Upper lobe of left lung (tissue), 4 donors: ENCODE measurements at regions not wholly inside any gene's neighbourhood (a gene's known extent, or its start where the extent isn't known, plus 50 kb on each side); places are given as distances from the start of the nearest gene placed in this dataset.

Source experiments
- POLR2AphosphoS5 ChIP-seq, 2 donors: sonication (generic); formaldehyde crosslinking; IDR thresholded peaks; one replicate each; pipeline ENCODE4 v1.5.1; 2017; ENCODE audit warnings: antibody characterized with exemption in 2 of 2
- TF ChIP-seq, protein P1 (sequence below), 6 experiments: fragments of 450-650 bp in 4 of 6; fragments of 200-600 bp in 2 of 6; sonication (generic) in 2 of 6; IDR thresholded peaks; one replicate each; pipeline ENCODE4 v1.5.1; 2016 to 2019; ENCODE audit warnings: antibody characterized with exemption in 6 of 6

GRCh38 chr12:107440606-107441005, 245.0 kb upstream of the PWP1 start:
- TF ChIP-seq, protein P1, sequence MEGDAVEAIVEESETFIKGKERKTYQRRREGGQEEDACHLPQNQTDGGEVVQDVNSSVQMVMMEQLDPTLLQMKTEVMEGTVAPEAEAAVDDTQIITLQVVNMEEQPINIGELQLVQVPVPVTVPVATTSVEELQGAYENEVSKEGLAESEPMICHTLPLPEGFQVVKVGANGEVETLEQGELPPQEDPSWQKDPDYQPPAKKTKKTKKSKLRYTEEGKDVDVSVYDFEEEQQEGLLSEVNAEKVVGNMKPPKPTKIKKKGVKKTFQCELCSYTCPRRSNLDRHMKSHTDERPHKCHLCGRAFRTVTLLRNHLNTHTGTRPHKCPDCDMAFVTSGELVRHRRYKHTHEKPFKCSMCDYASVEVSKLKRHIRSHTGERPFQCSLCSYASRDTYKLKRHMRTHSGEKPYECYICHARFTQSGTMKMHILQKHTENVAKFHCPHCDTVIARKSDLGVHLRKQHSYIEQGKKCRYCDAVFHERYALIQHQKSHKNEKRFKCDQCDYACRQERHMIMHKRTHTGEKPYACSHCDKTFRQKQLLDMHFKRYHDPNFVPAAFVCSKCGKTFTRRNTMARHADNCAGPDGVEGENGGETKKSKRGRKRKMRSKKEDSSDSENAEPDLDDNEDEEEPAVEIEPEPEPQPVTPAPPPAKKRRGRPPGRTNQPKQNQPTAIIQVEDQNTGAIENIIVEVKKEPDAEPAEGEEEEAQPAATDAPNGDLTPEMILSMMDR (IDR thresholded peaks at IDR 0.05): no peak
- no peak for TF ChIP-seq POLR2AphosphoS5 (IDR thresholded peaks at IDR 0.05)
